Transverse colon (tissue), 4 donors: ENCODE measurements at regions not wholly inside any gene's neighbourhood (a gene's known extent, or its start where the extent isn't known, plus 50 kb on each side); places are given as distances from the start of the nearest gene placed in this dataset.

Source experiments
- DNase-seq: peaks from one replicate; pipeline ENCODE4 v3.0.0-alpha.2; 2019
- H3K27ac ChIP-seq, 4 donors: fragments of 200-600 bp; sonication (generic); 2 replicates each; pipeline ENCODE4 v1.5.1; 2016 to 2018; ENCODE audit warnings: inconsistent platforms in 4 of 4
- H3K27me3 ChIP-seq: fragments of 200-600 bp; sonication (generic); 2 replicates; pipeline ENCODE4 v1.5.1; 2017; ENCODE audit warnings: inconsistent platforms
- H3K36me3 ChIP-seq, 4 donors: fragments of 200-600 bp; sonication (generic); 2 replicates each; pipeline ENCODE4 v1.5.1; 2017 to 2019; ENCODE audit warnings: inconsistent platforms in 4 of 4
- H3K4me1 ChIP-seq, 4 donors: fragments of 200-600 bp; sonication (generic); 2 replicates each; pipeline ENCODE4 v1.5.1; 2017 to 2020; ENCODE audit warnings: inconsistent platforms in 4 of 4
- H3K4me3 ChIP-seq, 4 donors: fragments of 200-600 bp; sonication (generic); 1 replicate in 1 of 4; 2 replicates in 3 of 4; pipeline versions ENCODE4 v1.5.1 to v1.6.1; 2017 to 2019; ENCODE audit warnings: inconsistent platforms in 4 of 4
- H3K9me3 ChIP-seq, 2 donors: fragments of 200-600 bp; sonication (generic); 2 replicates each; pipeline ENCODE4 v1.5.1; 2017 to 2019; ENCODE audit warnings: inconsistent platforms in 2 of 2
- CTCF ChIP-seq, 5 experiments: fragments of 200-600 bp in 3 of 5; fragments of 450-650 bp in 2 of 5; sonication (generic) in 3 of 5; IDR thresholded peaks; 1 replicate in 2 of 5; 2 replicates in 3 of 5; pipeline ENCODE4 v1.5.1; 2016 to 2017; ENCODE audit warnings: antibody characterized with exemption in 5 of 5, inconsistent platforms in 3 of 5, mild to moderate bottlenecking in 2 of 5, moderate library complexity in 1 of 5
- EP300 ChIP-seq: sonication (generic); formaldehyde crosslinking; IDR thresholded peaks from one replicate; pipeline ENCODE4 v1.6.1; 2017; ENCODE audit warnings: antibody characterized with exemption, low read depth
- POLR2A ChIP-seq: fragments of 450-650 bp; IDR thresholded peaks from one replicate; pipeline ENCODE4 v1.6.1; 2016; ENCODE audit warnings: antibody characterized with exemption, mild to moderate bottlenecking, moderate library complexity
- POLR2AphosphoS5 ChIP-seq, 3 donors: sonication (generic); formaldehyde crosslinking; IDR thresholded peaks; one replicate each; pipeline ENCODE4 v1.6.1; 2016; ENCODE audit warnings: antibody characterized with exemption in 3 of 3
- WGBS, 2 donors: methylation state at CpG; one replicate each; pipeline ENCODE4 v1.1.5; 2018; ENCODE audit warnings: low coverage in 1 of 2; 5-methylcytosine and 5-hydroxymethylcytosine counted together
- in situ Hi-C, 4 donors: fragments of 200-750 bp; cut with MboI; loops; one replicate each; pipeline versions ENCODE4 v1.15.0 to v1.15.1; 2017; ENCODE audit warnings: low sequenced_read_pairs in 3 of 4, low pct_ligation_motif_present in 1 of 4, low pct_unique_long_range_greater_than_20kb in 1 of 4
- intact Hi-C: fragments of 100-400 bp; cut with DNase I; formaldehyde crosslinking; loops from one replicate; pipeline ENCODE4 v1.15.1; 2023; ENCODE audit warnings: low total_unique reads

- in situ Hi-C loops = loop anchor here (25.0 kb wide), 3 partner anchors 428 to 953 kb away; no protein-coding TSS in a partner anchor
- peaks cover 0 to 8% (median 3%) of the 10 kb centered on the region in 4 donors for H3K4me1 ChIP-seq
- DNase-seq = no peak
- TF ChIP-seq POLR2A (no peak), POLR2AphosphoS5 (IDR thresholded peaks at IDR 0.05) (no peak), EP300 (no peak), CTCF (IDR thresholded peaks at IDR 0.05) (no peak)
- H3K27me3 ChIP-seq = peaks cover 3% of the 10 kb centered on the region
- WGBS, 2 donors = 53 to 55% methylated on average over 4 of the region's 4 CpGs
- intact Hi-C loops = loop anchor here (5.0 kb wide), 1 partner anchor 948 kb away; no protein-coding TSS in a partner anchor
- no peak overlapping the region for H3K4me3 ChIP-seq
- no peaks in the 10 kb centered on the region for H3K9me3 ChIP-seq
- no peak overlapping the region for H3K27ac ChIP-seq
- no peaks in the 10 kb centered on the region for H3K36me3 ChIP-seq
Measured at GRCh38 chr13:107208889-107209288, 641.0 kb upstream of the ARGLU1 start.

GRCh38 chr13:107205318-107206104 is 637.6 kb upstream of the ARGLU1 start:
- Histone ChIP-seq H3K9me3 (no peaks in the 10 kb centered on the region), H3K36me3 (no peaks in the 10 kb centered on the region), H3K27me3 (peaks cover 3% of the 10 kb centered on the region), H3K27ac (no peak overlapping the region), H3K4me3 (no peak overlapping the region), H3K4me1 (peaks cover 0 to 3% (median 1%) of the 10 kb centered on the region in 4 donors)
- TF ChIP-seq EP300 = no peak
- no peak for TF ChIP-seq POLR2AphosphoS5 (IDR thresholded peaks at IDR 0.05)
- no peak for TF ChIP-seq POLR2A
- TF ChIP-seq CTCF (IDR thresholded peaks at IDR 0.05) = peak; percentile 62 to 98 (median 96)
- in situ Hi-C loops = loop anchor here (25.0 kb wide), 3 partner anchors 432 to 957 kb away; no protein-coding TSS in a partner anchor
- WGBS, 2 donors = 31 to 68% methylated on average over 8 to 16 of the region's 16 CpGs
- DNase-seq = peak; percentile 61
- intact Hi-C loops = loop anchor here (5.0 kb wide), 1 partner anchor 952 kb away; no protein-coding TSS in a partner anchor

GRCh38 chr13:107203146-107203847 is 635.4 kb upstream of the ARGLU1 start:
- Histone ChIP-seq H3K27me3 (peaks cover 3% of the 10 kb centered on the region), H3K4me3 (no peak overlapping the region), H3K27ac (peak overlapping the region in 2 of 4 donors; percentile 2 to 3), H3K36me3 (no peaks in the 10 kb centered on the region), H3K9me3 (no peaks in the 10 kb centered on the region), H3K4me1 (no peaks in the 10 kb centered on the region)
- DNase-seq = no peak
- TF ChIP-seq CTCF (IDR thresholded peaks at IDR 0.05) (peak in 2 of 5 experiments; percentile 6 to 29), EP300 (no peak)
- WGBS, 2 donors = 68 to 70% methylated on average over 2 to 11 of the region's 11 CpGs
- in situ Hi-C loops (loop anchor here (25.0 kb wide), 3 partner anchors 434 to 959 kb away; no protein-coding TSS in a partner anchor), intact Hi-C loops (no loop called here)

- no peak overlapping the region for H3K27ac ChIP-seq
- no peaks in the 10 kb centered on the region for H3K9me3 ChIP-seq
- intact Hi-C loops (no loop called here), in situ Hi-C loops (loop anchor here (25.0 kb wide), 3 partner anchors 435 to 960 kb away; no protein-coding TSS in a partner anchor)
- no peak for DNase-seq
- no peaks in the 10 kb centered on the region for H3K4me1 ChIP-seq
- TF ChIP-seq POLR2AphosphoS5 (IDR thresholded peaks at IDR 0.05) (peak in 1 of 3 donors; percentile 19), EP300 (no peak)
- 21 to 45% methylated on average over 2 to 4 of the region's 4 CpGs for WGBS, 2 donors
- no peaks in the 10 kb centered on the region for H3K36me3 ChIP-seq
- H3K27me3 ChIP-seq = peaks cover 3% of the 10 kb centered on the region
- H3K4me3 ChIP-seq = no peak overlapping the region
Measured at GRCh38 chr13:107202371-107203023, 634.6 kb upstream of the ARGLU1 start.
